Globus pallidus (tissue), 1 donor: ENCODE measurements at regions not wholly inside any gene's neighbourhood (a gene's known extent, or its start where the extent isn't known, plus 50 kb on each side); places are given as distances from the start of the nearest gene placed in this dataset.
A peak's percentile ranks its signal among the peaks of the same experiment; 100 is the strongest.
"Not testable (repeated sequence)": the region's sequence is repeated elsewhere in the genome, so short reads cannot be mapped to it uniquely, and the experiment has no call there.

Source experiments
- DNase-seq: peaks from one replicate; pipeline ENCODE4 v3.0.0-alpha.2; 2015; ENCODE audit warnings: low spot score

DNA sequence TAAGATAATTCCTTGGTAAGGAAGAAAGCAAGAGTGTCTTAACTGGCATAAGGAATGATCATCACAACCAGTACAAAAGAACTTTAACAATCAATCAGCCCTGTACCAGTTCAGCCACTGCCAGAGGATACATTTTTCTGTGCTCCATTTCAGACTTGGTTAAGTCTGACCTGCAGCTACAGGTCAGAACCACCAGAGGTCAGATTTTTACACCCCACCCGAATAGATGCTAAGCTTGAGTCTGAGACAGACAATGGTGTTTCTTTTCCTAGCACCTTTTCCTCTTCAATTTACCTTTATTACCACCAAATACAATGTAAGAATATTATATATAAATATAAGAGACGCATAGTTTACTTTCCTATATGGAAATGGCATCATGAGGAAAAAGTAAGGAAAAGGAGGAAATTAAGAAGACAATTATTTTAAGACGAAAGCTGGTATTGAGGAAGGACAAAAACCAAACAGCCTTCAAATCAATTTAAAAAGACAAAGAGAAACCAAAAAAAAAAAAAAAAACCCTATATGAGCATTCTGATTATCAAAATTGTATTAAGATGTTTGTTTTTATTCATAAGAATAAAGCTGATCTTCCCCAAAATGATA lies 215.3 kb upstream of the TTC29 start:
- DNase-seq, result peak; percentile 52

DNA sequence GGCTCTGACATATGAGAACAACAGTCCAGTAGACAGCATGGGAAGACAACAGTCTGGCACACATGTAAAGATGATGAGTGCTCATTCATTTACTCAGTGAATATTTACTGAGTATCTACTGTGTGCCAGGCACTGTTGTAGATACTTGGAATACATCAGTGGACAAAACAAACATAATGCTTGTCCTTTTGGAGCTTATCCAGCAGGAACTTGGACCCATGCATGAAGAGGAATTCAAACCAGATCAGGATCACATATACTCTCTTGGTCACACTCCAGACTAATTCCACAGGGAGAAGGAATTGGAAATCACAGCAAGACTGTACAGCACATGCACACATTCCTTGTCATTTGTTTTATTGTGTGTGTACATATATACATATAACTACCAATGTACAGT lies 217.6 kb upstream of the TTC29 start:
- DNase-seq, result no peak

- DNase-seq, result not testable (repeated sequence)
Measured at GRCh38 chr4:147168200-147168599, 222.5 kb upstream of the TTC29 start.

DNA sequence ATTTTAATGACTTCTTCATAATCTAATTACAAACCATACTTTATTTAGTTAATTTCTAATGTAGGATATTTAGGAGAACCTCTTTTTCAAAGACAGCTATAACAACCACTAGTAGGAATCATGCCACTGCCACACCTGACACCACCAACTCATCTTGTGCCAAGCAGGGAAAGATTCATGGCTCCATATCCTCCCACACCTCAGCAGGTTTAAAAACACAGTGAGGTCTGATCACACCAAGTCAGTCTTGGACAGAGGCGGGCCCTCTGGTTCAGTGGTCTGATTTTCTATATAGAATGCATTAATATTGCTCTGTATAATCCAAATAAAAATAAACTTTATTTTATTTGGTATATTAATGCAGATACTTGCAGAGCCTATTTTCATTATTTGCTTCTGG lies 227.7 kb upstream of the TTC29 start:
- no peak for DNase-seq

GRCh38 chr4:147173797-147174432 lies 228.3 kb upstream of the TTC29 start:
- DNase-seq, result no peak

DNA sequence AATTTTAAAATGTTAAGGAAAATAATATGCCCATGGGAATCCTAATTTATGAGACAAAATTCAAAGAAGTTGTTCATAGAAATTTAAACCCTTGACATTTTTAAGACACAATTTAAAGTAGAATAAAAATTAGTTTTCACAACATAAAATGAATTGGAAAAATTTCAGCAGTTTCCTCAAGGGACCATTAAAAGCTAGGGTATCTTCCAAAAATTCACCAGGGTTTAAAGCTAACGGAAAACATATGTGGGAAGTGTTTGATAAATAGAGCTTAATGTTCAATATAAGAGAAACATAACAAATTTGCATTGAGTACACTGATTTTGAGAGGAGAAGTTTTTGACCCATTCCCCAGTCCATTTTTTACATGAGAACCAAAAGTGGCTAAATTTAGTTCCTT lies 228.9 kb upstream of the TTC29 start:
- DNase-seq, result no peak

GRCh38 chr4:147175460-147176025 lies 229.9 kb upstream of the TTC29 start:
- no peak for DNase-seq

GRCh38 chr4:147182041-147182440 lies 236.4 kb upstream of the TTC29 start:
- no peak for DNase-seq

DNA sequence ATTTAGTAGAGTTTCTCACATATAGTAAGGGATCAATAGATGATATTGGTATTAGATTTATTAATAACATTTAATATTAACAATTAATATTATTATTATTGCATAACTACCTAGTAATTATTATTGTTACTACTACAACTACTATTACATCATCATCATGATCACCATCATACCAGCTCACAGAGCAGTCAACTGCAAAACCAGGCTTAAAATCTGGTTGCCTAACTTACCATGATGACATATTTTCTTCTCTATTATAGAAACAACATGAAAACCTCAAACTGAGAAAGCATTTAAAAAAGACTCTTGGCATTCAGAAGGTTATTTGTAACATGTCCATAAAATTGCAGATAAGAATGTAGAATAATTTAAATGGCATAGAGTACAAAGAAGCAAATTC lies 247.0 kb upstream of the TTC29 start:
- no peak for DNase-seq

GRCh38 chr4:147194114-147194513 lies 248.4 kb upstream of the TTC29 start:
- no peak for DNase-seq

DNA sequence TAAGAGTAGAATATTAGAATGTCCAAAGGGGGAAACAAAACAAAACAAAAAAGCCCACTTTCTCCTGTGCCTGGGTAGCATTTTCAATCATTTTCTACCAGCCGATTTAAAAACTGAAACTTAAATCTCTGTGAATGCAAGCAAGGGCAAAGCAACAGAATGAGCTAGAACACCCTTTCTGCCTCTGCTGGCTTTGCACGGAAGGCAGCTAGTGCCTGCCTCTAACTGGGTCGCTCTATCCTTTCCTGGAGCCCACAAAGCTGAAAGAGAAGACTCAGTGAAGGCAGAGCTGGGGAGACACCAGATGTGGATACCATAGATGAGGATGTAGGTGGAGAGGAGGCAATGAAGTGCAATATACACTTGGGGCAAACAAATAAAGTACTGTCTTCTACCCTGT lies 248.9 kb upstream of the TTC29 start:
- DNase-seq, result no peak

DNA sequence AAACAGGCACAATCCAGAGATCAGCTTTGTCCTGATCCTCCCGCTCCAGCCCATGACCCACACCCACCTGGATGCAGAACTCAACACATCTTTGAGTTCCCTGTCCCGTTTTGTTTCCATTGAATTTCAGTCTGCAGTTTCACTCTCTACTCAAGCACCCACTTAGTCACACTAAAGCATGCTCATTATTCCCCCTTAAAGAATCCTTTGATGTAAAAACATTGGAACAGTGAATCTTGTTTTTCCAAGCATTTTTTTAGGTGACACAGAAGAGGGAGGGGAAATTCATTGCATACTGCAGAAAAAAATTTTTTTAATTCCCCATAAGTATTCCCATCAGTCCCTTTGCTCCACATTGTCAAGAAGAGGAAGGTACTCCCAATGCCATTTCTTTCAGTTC lies 249.7 kb upstream of the TTC29 start:
- DNase-seq, result no peak

DNA sequence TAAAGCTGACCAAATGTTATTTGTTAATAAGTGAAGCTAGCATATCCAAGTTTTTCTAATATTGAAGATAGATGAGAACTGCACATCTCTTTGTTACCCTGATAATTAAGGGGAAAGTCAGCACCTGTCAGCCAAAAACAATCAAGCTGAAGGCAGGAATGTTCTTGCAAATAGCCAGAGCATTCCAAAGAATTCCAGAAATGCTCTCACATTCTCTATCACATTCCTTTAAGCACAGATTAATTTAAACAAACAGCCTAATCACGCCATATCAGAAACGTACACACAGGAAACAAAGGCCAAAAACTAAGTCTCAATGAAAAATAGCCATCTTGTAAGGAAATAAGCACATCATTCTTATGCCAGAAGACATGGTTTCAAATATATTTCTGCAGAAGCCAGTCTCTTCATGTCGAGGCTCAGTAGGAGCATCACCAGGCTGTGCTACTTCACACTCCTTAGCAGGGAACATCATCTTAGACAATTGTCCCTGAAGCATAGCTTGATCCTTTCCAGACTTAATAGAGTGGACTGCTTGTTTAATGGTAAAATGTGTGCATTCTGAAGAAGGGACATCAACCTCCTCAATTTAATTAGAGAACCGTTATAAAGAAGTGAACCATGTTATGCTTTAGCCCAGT lies 252.9 kb upstream of the TTC29 start:
- DNase-seq, result no peak

GRCh38 chr4:147201016-147201415 lies 255.4 kb upstream of the TTC29 start:
- no peak for DNase-seq

DNA sequence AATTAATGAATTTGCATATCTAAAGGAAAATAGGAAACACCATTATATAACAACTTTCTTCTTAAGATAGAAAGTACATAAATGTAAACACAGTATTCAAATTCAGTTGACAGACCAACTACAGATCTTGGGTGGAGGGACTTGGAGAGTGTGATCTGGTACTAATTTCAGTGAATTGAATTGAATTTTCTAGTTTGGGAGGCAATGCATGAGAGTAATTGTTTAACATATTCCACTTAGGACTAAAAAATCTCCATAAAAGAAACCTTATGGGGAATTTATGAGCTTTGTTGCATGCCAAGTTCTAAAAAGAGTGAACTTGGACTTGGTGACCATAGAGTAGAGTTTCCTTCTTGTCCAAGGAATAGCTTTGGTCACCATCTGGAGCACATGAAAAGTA lies 261.1 kb upstream of the TTC29 start:
- no peak for DNase-seq

GRCh38 chr4:147207911-147208310 lies 262.2 kb upstream of the TTC29 start:
- no peak for DNase-seq

DNA sequence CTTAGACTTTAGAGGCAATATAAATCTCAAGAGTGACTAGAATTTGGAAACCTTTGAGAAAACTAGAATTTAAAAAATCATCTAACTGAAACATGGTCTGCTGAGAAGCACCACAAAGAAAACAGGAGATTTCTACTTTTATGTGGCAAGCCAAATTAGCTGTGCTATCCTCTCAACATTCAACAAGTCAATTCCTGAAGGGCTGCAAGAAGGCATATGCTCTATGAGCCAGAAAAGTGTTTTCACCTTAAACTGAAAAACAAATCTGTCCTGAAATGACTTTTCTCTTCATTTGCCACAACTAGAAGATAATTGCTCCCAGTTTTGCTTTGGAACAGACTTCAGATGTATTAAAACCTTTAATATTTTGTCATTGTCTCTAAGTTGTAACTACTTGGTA lies 263.2 kb upstream of the EDNRA start:
- DNase-seq, result no peak

DNA sequence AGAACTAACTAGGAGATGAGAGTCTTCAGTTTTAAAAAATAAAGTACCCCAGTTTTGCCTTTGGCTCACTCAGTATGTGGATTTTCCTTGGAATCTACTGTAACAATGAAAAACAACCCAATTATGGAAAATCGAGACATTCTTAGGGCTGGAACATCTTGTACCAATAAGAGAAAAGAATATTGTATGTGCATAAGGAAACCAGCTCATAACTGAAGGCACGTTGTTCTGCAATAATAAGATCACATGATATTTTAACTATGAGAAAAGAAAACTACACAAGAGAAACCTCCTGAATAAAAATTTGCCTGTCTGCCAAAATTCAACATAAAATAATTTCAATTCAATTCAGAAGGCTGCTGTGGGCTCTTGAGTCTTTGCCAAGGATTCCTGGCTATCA lies 261.8 kb upstream of the EDNRA start:
- no peak for DNase-seq

GRCh38 chr4:147220833-147221232 lies 260.1 kb upstream of the EDNRA start:
- no peak for DNase-seq

- DNase-seq, result no peak
Measured at GRCh38 chr4:147222906-147223305, 258.0 kb upstream of the EDNRA start.

DNA sequence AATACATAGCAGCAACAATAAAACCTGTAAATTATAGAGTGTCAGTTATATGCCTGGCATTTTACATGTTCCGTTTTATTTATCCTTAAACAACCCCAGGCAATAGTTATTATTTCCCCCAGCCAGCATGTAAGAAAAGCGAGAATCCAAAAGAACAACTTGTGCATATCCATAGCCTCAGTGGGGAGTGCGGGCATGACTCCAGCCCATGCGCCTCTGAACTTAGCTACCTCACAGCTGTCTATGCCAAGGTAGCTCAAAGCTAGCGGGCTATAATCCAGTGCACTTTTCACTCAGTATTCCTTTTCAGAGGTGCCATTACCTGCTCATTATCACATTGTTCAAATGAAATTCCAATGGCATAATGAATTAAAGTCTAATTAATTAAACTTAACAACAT lies 257.3 kb upstream of the EDNRA start:
- no peak for DNase-seq

DNA sequence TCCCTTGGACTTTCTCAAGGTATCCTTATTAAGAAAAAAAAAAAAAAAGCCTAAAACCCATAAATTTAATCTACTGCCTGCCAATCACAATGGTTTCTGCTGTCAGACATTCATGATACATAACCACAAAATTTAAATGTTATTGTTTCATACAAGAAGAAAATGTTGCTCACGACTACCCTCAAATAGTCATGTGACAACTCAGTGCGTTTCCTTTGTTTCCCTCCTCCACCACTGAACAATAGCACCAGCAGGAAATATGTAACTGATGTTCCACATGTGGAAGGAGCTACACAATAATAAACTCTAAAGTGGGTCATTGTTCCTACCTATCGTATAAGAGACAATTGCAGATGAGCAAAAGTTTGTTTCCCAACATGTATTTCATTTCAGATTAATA lies 244.1 kb upstream of the EDNRA start:
- no peak for DNase-seq

GRCh38 chr4:147244786-147245185 lies 236.1 kb upstream of the EDNRA start:
- DNase-seq, result no peak

DNA sequence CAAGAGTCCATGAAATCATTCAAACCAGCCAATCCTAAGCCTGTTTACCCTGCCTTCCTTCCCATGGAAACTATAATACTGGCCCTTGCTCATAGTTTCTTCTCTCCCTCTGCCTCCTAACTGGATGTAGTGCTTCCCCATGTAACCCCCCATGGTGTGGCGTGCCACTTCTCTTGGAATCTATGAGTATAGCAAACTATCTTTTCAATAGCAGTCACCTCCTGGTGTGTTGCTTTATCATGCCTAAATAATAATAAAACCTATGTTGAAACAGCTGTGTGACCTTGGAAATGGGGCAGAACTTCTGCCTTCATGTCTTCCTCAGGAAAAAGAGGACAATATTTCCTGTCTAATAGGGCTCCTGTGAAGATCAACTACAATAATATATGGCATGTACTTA lies 234.8 kb upstream of the EDNRA start:
- no peak for DNase-seq
